GM18519 (cell line): ENCODE measurements at regions not wholly inside any gene's neighbourhood (a gene's known extent, or its start where the extent isn't known, plus 50 kb on each side); places are given as distances from the start of the nearest gene placed in this dataset.
"Not testable (repeated sequence)": the region's sequence is repeated elsewhere in the genome, so short reads cannot be mapped to it uniquely, and the experiment has no call there.

Experiments used
- ATAC-seq: cut with Tn5 transposase; IDR thresholded peaks from one replicate; pipeline ENCODE4 v1.9.1; 2021; ENCODE audit warnings: mild to moderate bottlenecking, moderate library complexity; ENCODE audit not compliant: unreplicated experiment, low FRiP score

DNA sequence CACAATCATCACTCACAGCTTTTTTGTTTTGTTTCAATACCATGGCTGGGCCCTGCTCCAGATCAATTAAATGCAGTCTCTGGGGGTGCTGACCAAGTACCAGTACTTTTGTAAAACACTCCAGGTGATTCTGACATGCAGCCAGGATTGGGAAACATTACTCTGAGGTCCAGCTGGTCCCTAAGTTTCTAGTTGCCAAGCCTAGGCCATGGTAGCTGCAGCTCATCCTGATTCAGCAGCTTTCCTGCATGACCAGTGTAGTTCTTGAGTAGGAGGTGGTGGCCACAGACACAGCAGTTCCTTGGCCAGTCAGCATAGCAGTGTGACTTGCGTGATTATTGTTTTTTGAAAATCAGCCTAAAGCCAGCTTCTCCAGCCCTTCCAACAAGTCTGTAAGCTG lies 859.1 kb downstream of the DIAPH3 start:
- no peak for ATAC-seq

GRCh38 chr13:59305896-59306295 lies 857.8 kb downstream of the DIAPH3 start:
- ATAC-seq, result no peak

GRCh38 chr13:59312776-59313175 lies 851.0 kb downstream of the DIAPH3 start:
- ATAC-seq, result no peak

DNA sequence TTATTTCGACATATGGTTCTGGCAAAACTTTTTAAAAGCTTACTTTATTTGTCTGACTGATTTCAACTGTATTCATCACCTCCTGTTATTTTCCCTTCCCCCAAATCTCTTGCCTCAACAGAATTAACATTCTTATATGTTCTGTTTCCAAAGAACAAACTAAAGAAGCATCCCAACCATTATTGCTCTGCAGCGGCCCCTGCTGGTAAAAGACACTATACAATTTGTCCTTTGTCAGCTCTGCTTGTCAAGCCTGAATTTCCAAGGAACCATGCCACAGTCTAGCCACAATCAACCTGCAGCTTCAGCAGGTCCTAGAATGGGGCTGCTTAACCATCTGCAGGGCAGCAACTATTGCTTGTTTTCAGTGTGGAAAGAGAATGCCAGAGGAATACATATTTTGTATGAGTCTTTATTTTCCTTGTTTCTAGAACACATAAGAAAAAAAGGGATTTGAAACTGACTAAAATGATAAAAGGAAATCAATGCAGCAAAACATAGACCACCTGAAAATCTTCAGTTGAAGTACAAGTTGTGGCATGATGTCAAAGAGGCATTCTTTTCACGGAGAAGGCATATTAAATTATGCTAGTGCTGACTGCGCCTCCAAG lies 845.3 kb downstream of the DIAPH3 start:
- ATAC-seq, result peak; percentile 64

DNA sequence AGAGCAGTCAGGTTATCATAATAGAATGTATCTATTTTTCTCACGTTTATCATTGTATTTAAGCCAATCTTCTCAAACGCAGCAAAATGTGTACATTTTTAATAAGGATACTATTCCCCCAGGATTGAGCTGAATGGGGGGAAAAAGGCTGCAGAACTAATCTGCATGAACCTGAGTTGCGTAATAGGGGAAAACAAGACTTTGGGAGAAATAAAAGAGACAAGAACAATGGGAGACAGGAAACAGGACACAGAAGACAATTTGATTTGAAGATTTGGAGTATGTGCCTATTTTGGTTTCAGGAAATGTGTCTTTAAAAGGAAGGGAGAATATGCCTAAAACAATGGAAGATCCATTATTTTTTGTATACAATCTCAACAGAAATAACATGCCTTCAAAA lies 844.5 kb downstream of the DIAPH3 start:
- ATAC-seq, result no peak

GRCh38 chr13:59320021-59320420 lies 843.7 kb downstream of the DIAPH3 start:
- no peak for ATAC-seq

GRCh38 chr13:59324401-59324800 lies 839.3 kb downstream of the DIAPH3 start:
- not testable (repeated sequence) for ATAC-seq

DNA sequence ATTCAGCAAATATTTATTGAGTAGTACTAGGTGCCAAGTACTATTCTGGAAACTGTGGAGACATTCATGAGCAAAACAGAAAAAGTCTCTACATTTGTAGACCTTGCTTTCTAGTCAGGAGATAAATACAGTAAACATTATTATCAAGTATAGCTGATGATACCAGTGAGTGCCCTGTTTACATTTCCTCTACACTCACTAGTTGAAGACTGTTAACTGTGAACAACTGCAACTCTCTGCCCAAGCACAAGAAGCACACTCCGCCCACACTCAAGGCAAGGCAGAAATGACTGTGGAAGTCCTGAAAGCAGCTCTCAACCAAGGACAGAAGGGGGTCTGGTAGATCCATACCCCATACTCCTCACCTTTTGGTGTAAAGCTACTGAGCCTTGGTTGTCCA lies 837.0 kb downstream of the DIAPH3 start:
- ATAC-seq, result no peak

- ATAC-seq, result no peak
Measured at GRCh38 chr13:59330764-59331163, 833.0 kb downstream of the DIAPH3 start.

DNA sequence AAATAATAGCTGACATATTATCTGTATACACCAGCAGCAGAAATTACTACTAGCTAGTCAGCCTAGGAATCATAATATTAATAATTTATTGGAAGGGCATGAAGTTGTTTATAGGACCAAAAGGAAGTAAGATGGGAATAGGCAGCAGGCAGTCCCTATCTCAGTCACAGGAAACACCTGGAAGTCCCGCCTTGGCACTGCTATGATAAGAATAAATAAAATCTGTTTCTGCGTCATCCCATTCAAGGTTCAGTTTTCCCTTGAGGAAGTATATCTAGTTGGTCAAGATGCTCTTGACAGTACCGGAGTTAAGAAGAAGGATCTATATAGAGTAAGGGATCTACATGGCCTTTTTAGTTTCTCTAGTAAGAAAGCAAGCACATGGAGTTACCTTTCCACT lies 830.8 kb downstream of the DIAPH3 start:
- no peak for ATAC-seq

GRCh38 chr13:59337070-59337469 lies 826.7 kb downstream of the DIAPH3 start:
- ATAC-seq, result no peak

DNA sequence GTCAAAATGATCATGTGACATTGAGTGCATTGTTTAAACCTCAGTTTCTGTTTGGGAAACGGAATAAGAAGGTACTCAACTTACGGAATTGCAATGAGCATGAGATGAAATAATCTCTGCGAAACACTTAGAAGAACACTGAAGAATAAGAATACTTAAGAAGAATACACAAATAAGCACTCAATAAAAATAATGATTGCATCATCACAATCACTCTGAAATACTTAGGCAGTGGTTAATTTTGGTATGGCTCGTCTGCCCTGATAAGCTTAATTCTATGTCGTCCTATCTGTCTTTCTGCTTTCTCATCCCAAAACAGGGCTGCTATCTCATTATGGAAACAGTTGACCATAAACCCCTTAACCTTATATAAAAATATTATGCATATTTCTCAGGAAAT lies 823.6 kb downstream of the DIAPH3 start:
- ATAC-seq, result no peak

DNA sequence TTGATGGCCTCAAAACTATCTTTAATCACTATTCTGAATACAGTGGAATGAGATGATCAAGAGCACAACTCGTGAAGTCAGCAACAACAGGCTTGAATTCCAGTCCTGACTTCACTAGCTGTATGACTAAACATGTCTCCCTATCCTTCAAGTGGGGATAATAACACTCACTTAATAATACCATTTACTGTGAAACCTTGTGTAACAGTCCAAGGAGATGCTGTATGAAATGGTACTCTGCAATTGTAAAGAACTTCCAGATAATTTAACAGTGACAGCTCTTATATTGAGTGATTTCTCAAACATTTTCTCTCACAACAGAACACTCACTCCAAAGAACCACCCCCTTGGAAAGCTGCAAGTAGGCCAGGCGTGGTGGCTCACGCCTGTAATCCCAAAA lies 823.1 kb downstream of the DIAPH3 start:
- ATAC-seq, result no peak

DNA sequence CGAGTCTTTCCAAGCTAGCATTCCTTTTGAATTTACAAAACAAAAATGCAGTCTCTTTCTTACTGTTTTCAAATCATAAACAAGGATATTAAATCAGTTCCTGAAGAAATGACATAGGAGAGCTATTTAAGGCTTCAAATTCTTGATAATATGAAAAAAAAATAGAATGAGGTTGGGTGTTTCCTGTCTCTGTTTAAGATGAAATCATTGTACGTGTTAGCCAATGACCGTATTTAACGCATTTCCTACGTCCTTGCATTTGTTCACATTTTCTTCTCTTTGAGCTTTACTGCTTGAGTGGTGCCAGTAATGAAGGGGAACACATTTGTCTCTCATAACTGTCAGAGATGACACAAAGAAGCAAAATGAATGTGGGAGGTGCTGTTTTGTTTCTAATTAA lies 821.3 kb downstream of the DIAPH3 start:
- no peak for ATAC-seq

- ATAC-seq, result no peak
Measured at GRCh38 chr13:59343132-59343531, 820.6 kb downstream of the DIAPH3 start.

DNA sequence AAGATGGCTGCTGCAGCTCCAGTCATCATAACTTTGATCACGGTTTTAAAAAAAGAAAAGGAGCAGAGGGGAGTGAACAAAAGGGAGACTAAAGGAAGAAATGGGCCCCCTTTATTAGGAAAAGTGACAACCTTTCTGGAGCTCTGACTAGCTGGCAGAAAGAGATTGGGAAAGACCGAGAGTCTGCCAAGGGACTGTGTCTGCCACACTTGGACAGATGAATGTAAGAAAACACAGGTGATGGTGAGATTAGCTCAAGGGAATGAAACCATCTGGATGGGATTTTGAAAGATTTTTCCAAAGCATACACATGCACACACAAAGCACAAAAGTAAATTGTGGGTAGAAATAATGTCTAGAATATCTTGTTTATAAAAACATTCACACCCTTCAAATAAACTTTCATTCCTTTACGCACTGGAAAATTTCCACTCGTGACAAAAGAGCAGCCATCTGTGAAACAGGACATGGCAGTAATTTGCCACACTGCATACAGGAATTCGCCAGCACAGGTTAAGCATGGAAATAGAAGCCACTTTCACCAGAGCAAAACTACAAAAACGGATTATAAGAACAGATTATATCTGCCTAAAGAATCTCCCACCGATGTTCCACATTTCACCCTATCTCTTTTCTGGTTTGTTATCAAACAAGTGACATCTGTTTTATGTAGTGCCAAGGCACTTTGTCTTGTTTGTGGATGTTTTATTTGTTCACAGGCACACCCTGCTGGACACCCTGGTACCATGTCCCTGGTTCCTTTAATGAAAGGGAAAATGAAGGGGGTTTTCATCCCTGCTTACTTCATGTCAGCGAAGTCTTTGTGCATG lies 819.5 kb downstream of the DIAPH3 start:
- no peak for ATAC-seq

- ATAC-seq, result no peak
Measured at GRCh38 chr13:59345311-59345710, 818.4 kb downstream of the DIAPH3 start.

DNA sequence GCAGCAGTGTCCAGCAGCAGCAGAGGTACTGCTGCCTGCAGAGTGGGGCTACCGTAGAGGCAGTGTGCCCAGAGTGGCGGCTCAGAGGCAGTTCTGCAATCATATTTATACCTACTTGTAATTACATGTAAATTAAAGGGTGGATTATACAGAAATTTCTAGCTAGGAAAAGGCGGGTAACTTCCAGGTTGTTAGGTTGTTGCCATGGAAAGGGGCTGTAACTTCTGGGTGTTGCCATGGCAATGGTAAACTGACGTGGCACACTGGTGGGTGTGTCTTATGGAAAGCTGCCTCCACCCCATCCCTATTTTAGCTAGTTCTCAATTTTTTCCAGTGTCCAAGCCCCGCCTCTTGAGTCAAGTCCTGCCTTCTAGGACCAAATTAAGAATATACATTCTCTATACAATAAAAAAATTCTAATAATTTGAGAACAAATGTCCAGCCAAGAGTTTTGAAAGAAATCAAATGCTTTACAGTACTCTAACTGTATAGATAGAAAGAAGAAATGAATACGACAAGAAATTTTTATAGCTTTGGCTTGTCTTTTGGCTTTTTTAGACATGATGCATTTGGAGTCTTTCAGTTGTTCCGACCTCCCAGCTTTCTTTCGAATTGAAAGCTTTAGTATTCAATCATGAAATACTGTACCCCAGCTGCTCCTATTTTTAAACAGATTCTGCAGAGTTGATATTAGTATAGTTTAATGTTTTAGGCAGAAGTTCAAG lies 816.6 kb downstream of the DIAPH3 start:
- no peak for ATAC-seq

- ATAC-seq, result no peak
Measured at GRCh38 chr13:59348617-59349016, 815.1 kb downstream of the DIAPH3 start.

DNA sequence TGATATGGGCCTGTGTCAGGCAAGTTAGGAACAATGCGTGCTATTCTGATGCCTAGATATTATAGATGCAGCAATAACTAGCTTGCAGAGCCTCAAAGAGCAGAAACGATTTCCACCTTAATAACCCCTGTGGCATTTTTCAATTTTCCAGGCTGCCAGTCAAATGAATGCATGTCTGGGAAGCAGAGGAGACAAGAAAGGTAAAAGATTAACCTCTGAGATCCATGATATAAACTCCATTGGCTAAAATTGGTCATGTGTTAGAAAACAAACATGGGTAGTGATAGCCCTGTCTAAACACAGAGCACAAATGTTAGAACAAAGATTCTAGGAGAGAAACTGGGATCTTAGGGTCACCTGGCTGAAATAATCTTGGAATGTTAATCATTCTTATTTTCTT lies 811.1 kb downstream of the DIAPH3 start:
- no peak for ATAC-seq

DNA sequence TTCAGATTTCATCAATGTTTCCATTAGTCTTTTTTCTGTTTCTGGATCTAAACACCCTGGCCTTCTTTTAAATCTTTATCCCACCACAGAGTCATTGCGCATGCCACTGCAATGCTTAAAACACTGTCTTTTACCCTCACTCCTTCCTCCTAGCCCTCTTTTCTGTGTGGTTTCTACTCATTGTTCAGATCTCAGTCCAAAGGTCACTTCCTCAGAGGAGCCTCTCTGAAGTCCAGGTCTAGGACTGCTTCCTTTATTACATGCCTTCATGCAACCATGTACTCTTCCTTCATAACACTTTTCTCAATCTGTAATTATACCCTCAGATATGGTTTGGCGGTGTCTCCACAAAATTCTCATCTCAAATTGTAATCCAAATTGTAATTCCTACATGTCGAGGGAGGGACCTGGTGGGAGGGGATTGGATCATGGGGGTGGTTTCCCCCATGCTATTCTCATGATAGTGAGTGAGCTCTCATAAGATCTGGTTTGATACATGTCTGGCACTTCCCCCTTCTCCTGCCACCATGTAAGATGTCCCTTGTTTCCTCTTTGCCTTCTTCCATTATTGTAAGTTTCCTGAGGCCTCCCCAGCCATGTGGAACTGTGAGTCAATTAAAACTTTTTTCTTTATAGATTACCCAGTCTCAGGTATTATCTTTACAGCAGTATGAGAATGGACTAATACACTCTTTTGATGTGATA lies 808.9 kb downstream of the DIAPH3 start:
- no peak for ATAC-seq
